GM12878 (cell line): ENCODE measurements at regions not wholly inside any gene's neighbourhood (a gene's known extent, or its start where the extent isn't known, plus 50 kb on each side); places are given as distances from the start of the nearest gene placed in this dataset.

ENCODE experiments used
- ATAC-seq: fragments of 200-7000 bp; cut with Tn5 transposase; 3 replicates; pipeline ENCODE4 v1.9.1; 2020; ENCODE audit warnings: mild to moderate bottlenecking, moderate library complexity
- BruUV-seq: library from RNA; stranded (reverse); fragments of 400-500 nt; replicated peaks from 2 replicates; lab custom pipeline; 2021; lab: Mats Ljungman, UMichigan
- CTCF ChIA-PET: fragments of 300-600 bp; sonication (Branson Sonifier 250); formaldehyde crosslinking; extraction: SDS; loops from one replicate; lab custom pipeline; 2021; ENCODE audit warnings: inconsistent platforms; lab: Yijun Ruan, JAX
- POLR2A ChIA-PET: fragments of 350-600 bp; formaldehyde crosslinking; extraction: SDS; loops from one replicate; lab custom pipeline; 2021; ENCODE audit warnings: inconsistent platforms; lab: Charles Lee
- RAD21 ChIA-PET: fragments of 300-600 bp; sonication (Branson Sonifier 250); formaldehyde crosslinking; loops from one replicate; lab custom pipeline; 2023; ENCODE audit warnings: antibody characterized with exemption; ENCODE audit not compliant: unreplicated experiment; lab: Charles Lee
- SMC1A ChIA-PET: fragments of 300-600 bp; sonication (Branson Sonifier 250); formaldehyde crosslinking; loops from one replicate; lab custom pipeline; 2023; ENCODE audit not compliant: unreplicated experiment, uncharacterized antibody; lab: Charles Lee
- DNase-seq: peaks from one replicate; pipeline ENCODE4 v3.0.0-alpha.2; 2011; ENCODE audit warnings: low read depth, low spot score
- FAIRE-seq: peaks from 3 replicates; lab custom pipeline; 2011; peaks lifted over from hg19 to GRCh38; lab: Jason Lieb, UNC
- H2AFZ ChIP-seq: 2 replicates; pipeline ENCODE4 v1.6.0; 2011; ENCODE audit warnings: low read depth, low read length, control low read depth; ENCODE audit not compliant: control insufficient read depth
- H3K27ac ChIP-seq: 2 replicates; pipeline ENCODE4 v1.5.1; 2011; ENCODE audit warnings: control low read depth; ENCODE audit not compliant: control insufficient read depth, insufficient read depth
- H3K27me3 ChIP-seq, 2 experiments: replicated peaks in 1 of 2; 2 replicates each; pipeline versions ENCODE4 v1.6.0 to v1.6.1; 2011; ENCODE audit warnings: low read length in 1 of 2; ENCODE audit not compliant: control insufficient read depth in 2 of 2, insufficient read depth in 2 of 2
- H3K36me3 ChIP-seq, 2 experiments: 2 replicates each; pipeline ENCODE4 v1.5.1; 2011; ENCODE audit warnings: low read length in 1 of 2; ENCODE audit not compliant: control insufficient read depth in 2 of 2, insufficient read depth in 2 of 2
- H3K4me1 ChIP-seq: 2 replicates; pipeline ENCODE4 v1.6.1; 2011; ENCODE audit warnings: mild to moderate bottlenecking, low read length, moderate library complexity, mixed read lengths; ENCODE audit not compliant: control insufficient read depth, insufficient read depth
- H3K4me2 ChIP-seq: 2 replicates; pipeline ENCODE4 v1.6.0; 2011; ENCODE audit warnings: control low read depth; ENCODE audit not compliant: control insufficient read depth, insufficient read depth
- H3K4me3 ChIP-seq: fragments of 200-600 bp; sonication (generic); 2 replicates; pipeline ENCODE4 v1.5.1; 2016
- H3K79me2 ChIP-seq: 2 replicates; pipeline ENCODE4 v1.6.0; 2011; ENCODE audit warnings: low read length; ENCODE audit not compliant: control insufficient read depth, insufficient read depth
- H3K9ac ChIP-seq: 2 replicates; pipeline ENCODE4 v1.8.0; 2011; ENCODE audit warnings: low read length, control low read depth, mixed read lengths; ENCODE audit not compliant: control insufficient read depth, insufficient read depth
- H3K9me3 ChIP-seq: replicated peaks from 3 replicates; pipeline ENCODE4 v1.5.1; 2011; ENCODE audit warnings: mild to moderate bottlenecking, low read length; ENCODE audit not compliant: control insufficient read depth, insufficient read depth
- H4K20me1 ChIP-seq: 2 replicates; pipeline ENCODE4 v1.6.0; 2011; ENCODE audit not compliant: control insufficient read depth, insufficient read depth
- CHD2 ChIP-seq: IDR thresholded peaks from 2 replicates; pipeline ENCODE4 v1.6.1; 2011; ENCODE audit warnings: low read depth, low read length, improper control_type of control experiment, borderline replicate concordance
- CHD4 ChIP-seq: fragments of 200-600 bp; sonication (generic); IDR thresholded peaks from 2 replicates; pipeline ENCODE4 v1.6.1; 2016; ENCODE audit warnings: mild to moderate bottlenecking
- EED ChIP-seq: sonication (generic); IDR thresholded peaks from 2 replicates; pipeline ENCODE4 v1.6.1; 2016; ENCODE audit warnings: antibody characterized with exemption, low read depth
- NFXL1 ChIP-seq: fragments of 450-650 bp; IDR thresholded peaks from 2 replicates; pipeline ENCODE4 v1.6.1; 2017; ENCODE audit warnings: antibody characterized with exemption, mild to moderate bottlenecking, borderline replicate concordance
- RAD51 ChIP-seq: fragments of 450-650 bp; IDR thresholded peaks from 2 replicates; pipeline ENCODE4 v1.6.1; 2016; ENCODE audit warnings: moderate library complexity, mild to moderate bottlenecking, inconsistent platforms
- RB1 ChIP-seq: fragments of 450-650 bp; formaldehyde crosslinking; IDR thresholded peaks from 2 replicates; pipeline ENCODE4 v1.6.1; 2017; ENCODE audit warnings: mild to moderate bottlenecking, borderline replicate concordance
- RELA ChIP-seq: fragments of 450-650 bp; IDR thresholded peaks from 2 replicates; pipeline ENCODE4 v1.8.0; 2014; ENCODE audit warnings: borderline replicate concordance; ENCODE audit not compliant: partially characterized antibody
- SMC3 ChIP-seq: IDR thresholded peaks from 2 replicates; pipeline ENCODE4 v1.6.1; 2011; ENCODE audit warnings: low read length, improper control_type of control experiment, borderline replicate concordance
- TARDBP ChIP-seq: IDR thresholded peaks from 2 replicates; pipeline ENCODE4 v1.6.1; 2016; ENCODE audit warnings: borderline replicate concordance
- WGBS: methylation state at CpG from one replicate; pipeline ENCODE4 v1.1.6; 2016; ENCODE audit warnings: low lambda C conversion rate; ENCODE audit not compliant: insufficient replicate concordance, insufficient coverage; ENCODE audit errors: missing lambda C conversion rate; 5-methylcytosine and 5-hydroxymethylcytosine counted together
- in situ Hi-C: fragments of 300-500 bp; cut with MboI; formaldehyde crosslinking; loops from 9 replicates; pipeline ENCODE4 v1.14.3; 2018; ENCODE audit warnings: mixed read lengths
- intact Hi-C: fragments of 100-400 bp; cut with micrococcal nuclease; formaldehyde crosslinking; loops from one replicate; pipeline ENCODE4 v1.14.2; 2022; ENCODE audit not compliant: unreplicated experiment
- TF ChIP-seq, protein P1 (sequence below): fragments of 150-350 bp; IDR thresholded peaks from 2 replicates; pipeline ENCODE4 v1.6.1; 2016; ENCODE audit warnings: low read depth, low read length

DNA sequence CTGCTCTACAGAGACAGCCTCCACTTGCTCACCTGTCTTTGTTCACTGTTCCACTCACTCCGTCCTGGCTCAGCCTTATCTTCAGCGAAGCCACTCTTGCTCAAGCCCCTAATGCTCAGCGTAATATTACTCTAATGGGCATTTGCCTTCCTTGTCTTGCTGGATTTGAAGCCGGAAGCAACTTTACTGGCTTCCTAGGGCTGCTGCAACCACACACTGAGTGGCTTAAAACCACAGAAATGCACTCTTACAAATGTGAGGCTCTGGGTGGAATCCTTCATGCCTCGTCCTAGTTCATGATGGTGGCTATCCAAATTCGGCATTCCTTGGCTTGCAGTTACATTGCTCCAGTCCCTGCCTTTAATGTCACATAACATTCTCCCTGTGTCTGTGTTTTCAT is 85.5 kb upstream of the MARCHF11 start:
- H2AFZ ChIP-seq = no peak overlapping the region
- POLR2A ChIA-PET = no interaction called here
- intact Hi-C loops = no loop called here
- no peak overlapping the region for H3K27ac ChIP-seq
- no peak for DNase-seq
- FAIRE-seq = no peak
- no peaks in the 10 kb centered on the region for H4K20me1 ChIP-seq
- SMC1A ChIA-PET = no interaction called here
- 13% methylated on average over 6 of the region's 6 CpGs for WGBS
- RAD21 ChIA-PET = no interaction called here
- H3K9ac ChIP-seq = no peak overlapping the region
- H3K9me3 ChIP-seq = no peaks in the 10 kb centered on the region
- no peaks in the 10 kb centered on the region for H3K79me2 ChIP-seq
- no peaks in the 10 kb centered on the region for H3K27me3 ChIP-seq
- H3K4me3 ChIP-seq = no peak overlapping the region
- no peaks in the 10 kb centered on the region for H3K36me3 ChIP-seq
- no TSS peak for BruUV-seq
- CTCF ChIA-PET = no interaction called here
- TF ChIP-seq, protein P1, sequence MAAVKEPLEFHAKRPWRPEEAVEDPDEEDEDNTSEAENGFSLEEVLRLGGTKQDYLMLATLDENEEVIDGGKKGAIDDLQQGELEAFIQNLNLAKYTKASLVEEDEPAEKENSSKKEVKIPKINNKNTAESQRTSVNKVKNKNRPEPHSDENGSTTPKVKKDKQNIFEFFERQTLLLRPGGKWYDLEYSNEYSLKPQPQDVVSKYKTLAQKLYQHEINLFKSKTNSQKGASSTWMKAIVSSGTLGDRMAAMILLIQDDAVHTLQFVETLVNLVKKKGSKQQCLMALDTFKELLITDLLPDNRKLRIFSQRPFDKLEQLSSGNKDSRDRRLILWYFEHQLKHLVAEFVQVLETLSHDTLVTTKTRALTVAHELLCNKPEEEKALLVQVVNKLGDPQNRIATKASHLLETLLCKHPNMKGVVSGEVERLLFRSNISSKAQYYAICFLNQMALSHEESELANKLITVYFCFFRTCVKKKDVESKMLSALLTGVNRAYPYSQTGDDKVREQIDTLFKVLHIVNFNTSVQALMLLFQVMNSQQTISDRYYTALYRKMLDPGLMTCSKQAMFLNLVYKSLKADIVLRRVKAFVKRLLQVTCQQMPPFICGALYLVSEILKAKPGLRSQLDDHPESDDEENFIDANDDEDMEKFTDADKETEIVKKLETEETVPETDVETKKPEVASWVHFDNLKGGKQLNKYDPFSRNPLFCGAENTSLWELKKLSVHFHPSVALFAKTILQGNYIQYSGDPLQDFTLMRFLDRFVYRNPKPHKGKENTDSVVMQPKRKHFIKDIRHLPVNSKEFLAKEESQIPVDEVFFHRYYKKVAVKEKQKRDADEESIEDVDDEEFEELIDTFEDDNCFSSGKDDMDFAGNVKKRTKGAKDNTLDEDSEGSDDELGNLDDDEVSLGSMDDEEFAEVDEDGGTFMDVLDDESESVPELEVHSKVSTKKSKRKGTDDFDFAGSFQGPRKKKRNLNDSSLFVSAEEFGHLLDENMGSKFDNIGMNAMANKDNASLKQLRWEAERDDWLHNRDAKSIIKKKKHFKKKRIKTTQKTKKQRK = no peak
- no peak for TF ChIP-seq CHD4
- no peak for TF ChIP-seq RB1
- no peak for TF ChIP-seq SMC3
- TF ChIP-seq RAD51 = no peak
- ATAC-seq = no peak
- no peaks in the 10 kb centered on the region for H3K4me1 ChIP-seq
- in situ Hi-C loops = no loop called here
- no peak overlapping the region for H3K4me2 ChIP-seq

DNA sequence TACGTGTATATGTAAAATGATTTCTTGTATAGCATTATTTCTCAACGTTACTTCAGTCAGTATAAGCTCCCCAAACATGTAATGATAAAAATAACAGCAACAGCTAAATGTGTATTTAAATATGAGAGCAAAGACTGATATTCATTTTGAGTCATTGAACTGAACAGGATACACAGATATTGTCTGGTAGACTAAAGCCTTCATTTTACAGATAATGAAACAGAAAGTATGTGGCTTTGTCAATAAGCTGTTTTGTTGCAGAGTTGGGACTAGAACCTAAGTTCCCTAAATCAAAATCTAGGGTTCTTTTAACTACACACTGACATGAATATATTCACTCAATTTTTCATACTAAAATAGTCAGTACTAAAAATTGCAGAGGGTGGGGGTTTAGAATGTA is 80.4 kb upstream of the MARCHF11 start:
- SMC1A ChIA-PET = no interaction called here
- 15% methylated on average over 2 of the region's 2 CpGs for WGBS

More for the DNA sequence above, 80.4 kb upstream of the MARCHF11 start:
- H3K9ac ChIP-seq = no peak overlapping the region
- in situ Hi-C loops (no loop called here), intact Hi-C loops (no loop called here)
- TF ChIP-seq TARDBP = no peak
- no peak for TF ChIP-seq CHD2
- no peak for TF ChIP-seq NFXL1
- TF ChIP-seq, protein P1 = no peak
- no peak for TF ChIP-seq EED
- TF ChIP-seq RAD51 = no peak
- no peak for TF ChIP-seq RELA
- H3K79me2 ChIP-seq = no peaks in the 10 kb centered on the region
- H3K4me3 ChIP-seq = no peak overlapping the region
- H3K27me3 ChIP-seq = no peaks in the 10 kb centered on the region
- BruUV-seq = no TSS peak
- ChIA-PET RAD21 (no interaction called here), CTCF (no interaction called here), POLR2A (no interaction called here)
- ATAC-seq = 0 out of 3 replicates have a peak, but pooled peaks have one; percentile 24
- H2AFZ ChIP-seq = no peak overlapping the region
- no peaks in the 10 kb centered on the region for H3K36me3 ChIP-seq
- H4K20me1 ChIP-seq = no peaks in the 10 kb centered on the region
- DNase-seq = no peak
- no peak for FAIRE-seq
- H3K27ac ChIP-seq = no peak overlapping the region
- H3K9me3 ChIP-seq = no peaks in the 10 kb centered on the region
- no peaks in the 10 kb centered on the region for H3K4me1 ChIP-seq
- no peak overlapping the region for H3K4me2 ChIP-seq
